Skeletal muscle satellite cell (primary cell): ENCODE measurements at regions not wholly inside any gene's neighbourhood (a gene's known extent, or its start where the extent isn't known, plus 50 kb on each side); places are given as distances from the start of the nearest gene placed in this dataset.

Source experiments
- H3K27me3 ChIP-seq: 2 replicates; pipeline ENCODE4 v1.7.0; 2013; ENCODE audit warnings: low read length; ENCODE audit not compliant: control insufficient read depth, insufficient read depth
- H3K36me3 ChIP-seq: 2 replicates; pipeline ENCODE4 v1.7.0; 2013; ENCODE audit warnings: mild to moderate bottlenecking, control low read depth, low read length; ENCODE audit not compliant: insufficient read depth
- H3K4me1 ChIP-seq: 2 replicates; pipeline ENCODE4 v1.7.0; 2013; ENCODE audit warnings: low read length; ENCODE audit not compliant: control insufficient read depth, insufficient read depth
- H3K4me2 ChIP-seq: 2 replicates; pipeline ENCODE4 v1.7.0; 2013; ENCODE audit warnings: mild to moderate bottlenecking, low read length
- H3K4me3 ChIP-seq: 2 replicates; pipeline ENCODE4 v1.7.0; 2013; ENCODE audit warnings: low read length
- H3K9ac ChIP-seq: 2 replicates; pipeline ENCODE4 v1.7.0; 2013; ENCODE audit warnings: mild to moderate bottlenecking, low read depth, low read length, moderate library complexity
- H3K9me3 ChIP-seq: replicated peaks from 2 replicates; pipeline ENCODE4 v1.7.0; 2013; ENCODE audit warnings: mild to moderate bottlenecking, control low read depth, low read length

- Histone ChIP-seq H3K9ac (no peak overlapping the region), H3K4me1 (no peaks in the 10 kb centered on the region), H3K27me3 (no peaks in the 10 kb centered on the region), H3K4me2 (no peak overlapping the region), H3K36me3 (no peaks in the 10 kb centered on the region), H3K4me3 (no peak overlapping the region), H3K9me3 (no peaks in the 10 kb centered on the region)
Measured at GRCh38 chr7:35581605-35582210, 113.2 kb downstream of the HERPUD2 start.

- H3K27me3 ChIP-seq, result peaks cover 4% of the 10 kb centered on the region
- no peak overlapping the region for H3K4me2 ChIP-seq
- no peaks in the 10 kb centered on the region for H3K4me1 ChIP-seq
- no peak overlapping the region for H3K4me3 ChIP-seq
- H3K9me3 ChIP-seq, result no peaks in the 10 kb centered on the region
- no peaks in the 10 kb centered on the region for H3K36me3 ChIP-seq
- H3K9ac ChIP-seq, result no peak overlapping the region
Measured at GRCh38 chr7:35576031-35576573, 118.8 kb downstream of the HERPUD2 start.

GRCh38 chr7:35571611-35572240 is 123.2 kb downstream of the HERPUD2 start:
- H3K4me2 ChIP-seq, result no peak overlapping the region
- no peaks in the 10 kb centered on the region for H3K36me3 ChIP-seq
- no peak overlapping the region for H3K4me3 ChIP-seq
- H3K27me3 ChIP-seq, result peaks cover 4% of the 10 kb centered on the region
- H3K9me3 ChIP-seq, result no peaks in the 10 kb centered on the region
- H3K4me1 ChIP-seq, result no peaks in the 10 kb centered on the region
- no peak overlapping the region for H3K9ac ChIP-seq

GRCh38 chr7:35570937-35571336 is 124.0 kb downstream of the HERPUD2 start:
- H3K27me3 ChIP-seq, result peaks cover 5% of the 10 kb centered on the region
- no peak overlapping the region for H3K4me3 ChIP-seq
- no peaks in the 10 kb centered on the region for H3K36me3 ChIP-seq
- H3K4me2 ChIP-seq, result no peak overlapping the region
- no peaks in the 10 kb centered on the region for H3K9me3 ChIP-seq
- no peak overlapping the region for H3K9ac ChIP-seq
- H3K4me1 ChIP-seq, result no peaks in the 10 kb centered on the region

GRCh38 chr7:35565927-35566326 is 129.0 kb downstream of the HERPUD2 start:
- Histone ChIP-seq H3K9me3 (no peaks in the 10 kb centered on the region), H3K4me1 (no peaks in the 10 kb centered on the region), H3K36me3 (no peaks in the 10 kb centered on the region), H3K9ac (no peak overlapping the region), H3K4me2 (no peak overlapping the region), H3K4me3 (no peak overlapping the region), H3K27me3 (peaks cover 9% of the 10 kb centered on the region)

- H3K36me3 ChIP-seq, result no peaks in the 10 kb centered on the region
- H3K27me3 ChIP-seq, result peaks cover 13% of the 10 kb centered on the region
- H3K4me2 ChIP-seq, result no peak overlapping the region
- no peaks in the 10 kb centered on the region for H3K4me1 ChIP-seq
- no peaks in the 10 kb centered on the region for H3K9me3 ChIP-seq
- no peak overlapping the region for H3K4me3 ChIP-seq
- no peak overlapping the region for H3K9ac ChIP-seq
Measured at GRCh38 chr7:35558841-35559240, 136.1 kb downstream of the HERPUD2 start.

- no peaks in the 10 kb centered on the region for H3K4me1 ChIP-seq
- H3K36me3 ChIP-seq, result no peaks in the 10 kb centered on the region
- no peak overlapping the region for H3K9ac ChIP-seq
- no peak overlapping the region for H3K4me2 ChIP-seq
- H3K4me3 ChIP-seq, result no peak overlapping the region
- no peaks in the 10 kb centered on the region for H3K9me3 ChIP-seq
- H3K27me3 ChIP-seq, result peaks cover 22% of the 10 kb centered on the region
Measured at GRCh38 chr7:35556515-35557471, 138.1 kb downstream of the HERPUD2 start.

- Histone ChIP-seq H3K36me3 (no peaks in the 10 kb centered on the region), H3K4me2 (no peak overlapping the region), H3K4me3 (no peak overlapping the region), H3K27me3 (peaks cover 27% of the 10 kb centered on the region), H3K4me1 (no peaks in the 10 kb centered on the region), H3K9ac (no peak overlapping the region), H3K9me3 (no peaks in the 10 kb centered on the region)
Measured at GRCh38 chr7:35555934-35556333, 139.0 kb downstream of the HERPUD2 start.

GRCh38 chr7:35555386-35555785 is 139.5 kb downstream of the HERPUD2 start:
- H3K4me1 ChIP-seq, result no peaks in the 10 kb centered on the region
- H3K27me3 ChIP-seq, result peaks cover 27% of the 10 kb centered on the region

GRCh38 chr7:35553519-35553918 is 141.4 kb downstream of the HERPUD2 start:
- H3K27me3 ChIP-seq, result peaks cover 39% of the 10 kb centered on the region
- H3K4me1 ChIP-seq, result no peaks in the 10 kb centered on the region
- H3K9me3 ChIP-seq, result no peaks in the 10 kb centered on the region
- no peak overlapping the region for H3K4me2 ChIP-seq
- H3K36me3 ChIP-seq, result no peaks in the 10 kb centered on the region
- no peak overlapping the region for H3K4me3 ChIP-seq
- H3K9ac ChIP-seq, result no peak overlapping the region

More at GRCh38 chr7:35555386-35555785, 139.5 kb downstream of the HERPUD2 start:
- H3K4me3 ChIP-seq, result no peak overlapping the region
- no peak overlapping the region for H3K4me2 ChIP-seq
- no peaks in the 10 kb centered on the region for H3K9me3 ChIP-seq
- no peak overlapping the region for H3K9ac ChIP-seq
- no peaks in the 10 kb centered on the region for H3K36me3 ChIP-seq

- no peaks in the 10 kb centered on the region for H3K4me1 ChIP-seq
Measured at GRCh38 chr7:35552691-35553090, 142.2 kb downstream of the HERPUD2 start.

More at GRCh38 chr7:35552691-35553090, 142.2 kb downstream of the HERPUD2 start:
- Histone ChIP-seq H3K27me3 (peaks cover 47% of the 10 kb centered on the region), H3K9me3 (no peaks in the 10 kb centered on the region), H3K4me3 (no peak overlapping the region), H3K36me3 (no peaks in the 10 kb centered on the region), H3K4me2 (no peak overlapping the region), H3K9ac (no peak overlapping the region)
